Sigmoid colon (tissue), 4 donors: ENCODE measurements at regions not wholly inside any gene's neighbourhood (a gene's known extent, or its start where the extent isn't known, plus 50 kb on each side); places are given as distances from the start of the nearest gene placed in this dataset.

ENCODE experiments used
- POLR2A ChIP-seq, 2 donors: fragments of 450-650 bp; IDR thresholded peaks; one replicate each; pipeline ENCODE4 v1.6.1; 2016; ENCODE audit warnings: antibody characterized with exemption in 2 of 2, mild to moderate bottlenecking in 2 of 2, moderate library complexity in 2 of 2
- POLR2AphosphoS5 ChIP-seq, 4 donors: sonication (generic); formaldehyde crosslinking; IDR thresholded peaks; one replicate each; pipeline ENCODE4 v1.6.1; 2017; ENCODE audit warnings: antibody characterized with exemption in 4 of 4
- TF ChIP-seq, protein P1 (sequence below), 4 experiments: fragments of 450-650 bp in 3 of 4; fragments of 200-600 bp in 1 of 4; IDR thresholded peaks; one replicate each; pipeline ENCODE4 v1.5.1; 2016 to 2019; ENCODE audit warnings: antibody characterized with exemption in 4 of 4, mild to moderate bottlenecking in 3 of 4, moderate library complexity in 2 of 4

GRCh38 chr5:74179179-74179578, 461.3 kb downstream of the ENC1 start:
- no peak for TF ChIP-seq POLR2AphosphoS5 (IDR thresholded peaks at IDR 0.05)
- no peak for TF ChIP-seq POLR2A (IDR thresholded peaks at IDR 0.05)
- TF ChIP-seq, protein P1, sequence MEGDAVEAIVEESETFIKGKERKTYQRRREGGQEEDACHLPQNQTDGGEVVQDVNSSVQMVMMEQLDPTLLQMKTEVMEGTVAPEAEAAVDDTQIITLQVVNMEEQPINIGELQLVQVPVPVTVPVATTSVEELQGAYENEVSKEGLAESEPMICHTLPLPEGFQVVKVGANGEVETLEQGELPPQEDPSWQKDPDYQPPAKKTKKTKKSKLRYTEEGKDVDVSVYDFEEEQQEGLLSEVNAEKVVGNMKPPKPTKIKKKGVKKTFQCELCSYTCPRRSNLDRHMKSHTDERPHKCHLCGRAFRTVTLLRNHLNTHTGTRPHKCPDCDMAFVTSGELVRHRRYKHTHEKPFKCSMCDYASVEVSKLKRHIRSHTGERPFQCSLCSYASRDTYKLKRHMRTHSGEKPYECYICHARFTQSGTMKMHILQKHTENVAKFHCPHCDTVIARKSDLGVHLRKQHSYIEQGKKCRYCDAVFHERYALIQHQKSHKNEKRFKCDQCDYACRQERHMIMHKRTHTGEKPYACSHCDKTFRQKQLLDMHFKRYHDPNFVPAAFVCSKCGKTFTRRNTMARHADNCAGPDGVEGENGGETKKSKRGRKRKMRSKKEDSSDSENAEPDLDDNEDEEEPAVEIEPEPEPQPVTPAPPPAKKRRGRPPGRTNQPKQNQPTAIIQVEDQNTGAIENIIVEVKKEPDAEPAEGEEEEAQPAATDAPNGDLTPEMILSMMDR (IDR thresholded peaks at IDR 0.05) = no peak
